ENCODE measurements at regions not wholly inside any gene's neighbourhood (a gene's known extent, or its start where the extent isn't known, plus 50 kb on each side); places are given as distances from the start of the nearest gene placed in this dataset.

GRCh38 chr6:153572371-153572770 lies 441.3 kb upstream of the RGS17 start:
- no peak for TF ChIP-seq L3MBTL2 (conservative IDR thresholded peaks at IDR 0.05)
- no peak for TF ChIP-seq LEF1 (IDR thresholded peaks at IDR 0.05; ENCODE audit: borderline replicate concordance)
- TF ChIP-seq SUZ12 (IDR thresholded peaks at IDR 0.05), result no peak
- CTCF ChIA-PET, result no interaction called here
- no peak for DNase-seq (ENCODE audit: extremely low spot score)
- POLR2A ChIA-PET, result no interaction called here

- DNase-seq (ENCODE audit: extremely low spot score), result no peak
- TF ChIP-seq LEF1 (IDR thresholded peaks at IDR 0.05; ENCODE audit: borderline replicate concordance), result no peak
- TF ChIP-seq L3MBTL2 (conservative IDR thresholded peaks at IDR 0.05), result no peak
- TF ChIP-seq HDGF (IDR thresholded peaks at IDR 0.05; ENCODE audit: borderline replicate concordance), result no peak
- TF ChIP-seq ARNT (IDR thresholded peaks at IDR 0.05), result no peak
- no peak for TF ChIP-seq ZNF384 (IDR thresholded peaks at IDR 0.05)
- no peak for TF ChIP-seq ELF4 (IDR thresholded peaks at IDR 0.05)
- TF ChIP-seq FOXM1 (IDR thresholded peaks at IDR 0.05; ENCODE audit: borderline replicate concordance), result no peak
- no peak for TF ChIP-seq PKNOX1 (IDR thresholded peaks at IDR 0.05)
- no peak for TF ChIP-seq SP1 (IDR thresholded peaks at IDR 0.05)
- ChIA-PET CTCF (no interaction called here), POLR2A (no interaction called here)
Measured at GRCh38 chr6:153568628-153569027, 437.5 kb upstream of the RGS17 start.

- ChIA-PET POLR2A (no interaction called here), CTCF (no interaction called here)
- DNase-seq (ENCODE audit: extremely low spot score), result no peak
- TF ChIP-seq NFRKB (IDR thresholded peaks at IDR 0.05), result no peak
- TF ChIP-seq TARDBP (IDR thresholded peaks at IDR 0.05), result no peak
- no peak for TF ChIP-seq BHLHE40 (IDR thresholded peaks at IDR 0.05; ENCODE audit: borderline replicate concordance)
- no peak for TF ChIP-seq ELF4 (IDR thresholded peaks at IDR 0.05)
- no peak for TF ChIP-seq HDGF (IDR thresholded peaks at IDR 0.05; ENCODE audit: borderline replicate concordance)
- no peak for TF ChIP-seq PKNOX1 (IDR thresholded peaks at IDR 0.05)
- no peak for TF ChIP-seq SUZ12 (IDR thresholded peaks at IDR 0.05)
- TF ChIP-seq L3MBTL2 (conservative IDR thresholded peaks at IDR 0.05), result no peak
- no peak for TF ChIP-seq FOXM1 (IDR thresholded peaks at IDR 0.05; ENCODE audit: borderline replicate concordance)
- no peak for TF ChIP-seq ARNT (IDR thresholded peaks at IDR 0.05)
- no peak for TF ChIP-seq SP1 (IDR thresholded peaks at IDR 0.05)
- TF ChIP-seq FOXK2 (IDR thresholded peaks at IDR 0.05), result no peak
- TF ChIP-seq CTBP1 (IDR thresholded peaks at IDR 0.05; ENCODE audit: borderline replicate concordance), result no peak
- TF ChIP-seq FOXA1 (IDR thresholded peaks at IDR 0.05), result no peak
- TF ChIP-seq ZNF384 (IDR thresholded peaks at IDR 0.05), result no peak
- no peak for TF ChIP-seq LEF1 (IDR thresholded peaks at IDR 0.05; ENCODE audit: borderline replicate concordance)
Measured at GRCh38 chr6:153564803-153565202, 433.7 kb upstream of the RGS17 start.

- POLR2A ChIA-PET, result no interaction called here
- TF ChIP-seq L3MBTL2 (conservative IDR thresholded peaks at IDR 0.05) (no peak), FOXM1 (IDR thresholded peaks at IDR 0.05; ENCODE audit: borderline replicate concordance) (no peak), HDGF (IDR thresholded peaks at IDR 0.05; ENCODE audit: borderline replicate concordance) (no peak), CTBP1 (IDR thresholded peaks at IDR 0.05; ENCODE audit: borderline replicate concordance) (no peak), ELF4 (IDR thresholded peaks at IDR 0.05) (no peak), ZNF384 (IDR thresholded peaks at IDR 0.05) (no peak), TARDBP (IDR thresholded peaks at IDR 0.05) (no peak), FOXA1 (IDR thresholded peaks at IDR 0.05) (no peak)
- no peak for DNase-seq (ENCODE audit: extremely low spot score)
- CTCF ChIA-PET, result no interaction called here
Measured at GRCh38 chr6:153563001-153563400, 431.9 kb upstream of the RGS17 start.

GRCh38 chr6:153553627-153554026 lies 422.5 kb upstream of the RGS17 start:
- POLR2A ChIA-PET, result no interaction called here
- CTCF ChIA-PET, result interaction anchor here (0.7 to 1.2 kb wide), 3 partner anchors 10 to 322 kb away, joined by 3 to 4 read pairs (median 4); no protein-coding TSS in a partner anchor

GRCh38 chr6:153539602-153540001 lies 408.5 kb upstream of the RGS17 start:
- no peak for DNase-seq (ENCODE audit: extremely low spot score)
- CTCF ChIA-PET, result no interaction called here
- TF ChIP-seq LEF1 (IDR thresholded peaks at IDR 0.05; ENCODE audit: borderline replicate concordance) (no peak), HDGF (IDR thresholded peaks at IDR 0.05; ENCODE audit: borderline replicate concordance) (no peak), NFRKB (IDR thresholded peaks at IDR 0.05) (no peak), FOXK2 (IDR thresholded peaks at IDR 0.05) (no peak), ZNF384 (IDR thresholded peaks at IDR 0.05) (no peak), SUZ12 (IDR thresholded peaks at IDR 0.05) (no peak), BHLHE40 (IDR thresholded peaks at IDR 0.05; ENCODE audit: borderline replicate concordance) (no peak), FOXA1 (IDR thresholded peaks at IDR 0.05) (no peak), SP1 (IDR thresholded peaks at IDR 0.05) (no peak), ELF4 (IDR thresholded peaks at IDR 0.05) (no peak)
- POLR2A ChIA-PET, result no interaction called here

More at GRCh38 chr6:153553627-153554026, 422.5 kb upstream of the RGS17 start:
- no peak for TF ChIP-seq ELF4 (IDR thresholded peaks at IDR 0.05)
- TF ChIP-seq PKNOX1 (IDR thresholded peaks at IDR 0.05), result no peak
- no peak for TF ChIP-seq ARNT (IDR thresholded peaks at IDR 0.05)
- TF ChIP-seq LEF1 (IDR thresholded peaks at IDR 0.05; ENCODE audit: borderline replicate concordance), result no peak
- no peak for TF ChIP-seq FOXK2 (IDR thresholded peaks at IDR 0.05)
- no peak for TF ChIP-seq BHLHE40 (IDR thresholded peaks at IDR 0.05; ENCODE audit: borderline replicate concordance)
- no peak for TF ChIP-seq FOXA1 (IDR thresholded peaks at IDR 0.05)
- no peak for TF ChIP-seq ZNF384 (IDR thresholded peaks at IDR 0.05)
- TF ChIP-seq SUZ12 (IDR thresholded peaks at IDR 0.05), result no peak
- peak; percentile 35 for DNase-seq (ENCODE audit: extremely low spot score)

GRCh38 chr6:153538491-153538890 lies 407.4 kb upstream of the RGS17 start:
- POLR2A ChIA-PET, result no interaction called here
- DNase-seq (ENCODE audit: extremely low spot score), result no peak
- CTCF ChIA-PET, result no interaction called here
- no peak for TF ChIP-seq LEF1 (IDR thresholded peaks at IDR 0.05; ENCODE audit: borderline replicate concordance)
- TF ChIP-seq L3MBTL2 (conservative IDR thresholded peaks at IDR 0.05), result no peak
- TF ChIP-seq FOXK2 (IDR thresholded peaks at IDR 0.05), result no peak
- no peak for TF ChIP-seq NFRKB (IDR thresholded peaks at IDR 0.05)
- no peak for TF ChIP-seq SUZ12 (IDR thresholded peaks at IDR 0.05)
- no peak for TF ChIP-seq BHLHE40 (IDR thresholded peaks at IDR 0.05; ENCODE audit: borderline replicate concordance)
- TF ChIP-seq PKNOX1 (IDR thresholded peaks at IDR 0.05), result no peak
- no peak for TF ChIP-seq CTBP1 (IDR thresholded peaks at IDR 0.05; ENCODE audit: borderline replicate concordance)
- no peak for TF ChIP-seq FOXM1 (IDR thresholded peaks at IDR 0.05; ENCODE audit: borderline replicate concordance)
- TF ChIP-seq ARNT (IDR thresholded peaks at IDR 0.05), result no peak
- TF ChIP-seq FOXA1 (IDR thresholded peaks at IDR 0.05), result no peak
- TF ChIP-seq SP1 (IDR thresholded peaks at IDR 0.05), result no peak
- TF ChIP-seq HDGF (IDR thresholded peaks at IDR 0.05; ENCODE audit: borderline replicate concordance), result no peak
- TF ChIP-seq ZNF384 (IDR thresholded peaks at IDR 0.05), result no peak
- no peak for TF ChIP-seq TARDBP (IDR thresholded peaks at IDR 0.05)

Measured in HEK293T (cell line).